ENCODE measurements at regions not wholly inside any gene's neighbourhood (a gene's known extent, or its start where the extent isn't known, plus 50 kb on each side); places are given as distances from the start of the nearest gene placed in this dataset.
"Not testable (repeated sequence)": the region's sequence is repeated elsewhere in the genome, so short reads cannot be mapped to it uniquely, and the experiment has no call there.

GRCh38 chr2:194054313-194054712 is 1602.7 kb upstream of the SLC39A10 start:
- no peaks in the 10 kb centered on the region for H3K4me1 ChIP-seq (ENCODE audit: control insufficient read depth in 3 of 3, insufficient read depth in 2 of 3, low read depth in 1 of 3, low read length in 2 of 3)
- no peak overlapping the region for H3K4me3 ChIP-seq (ENCODE audit: low read depth in 1 of 3, low read length in 3 of 3)
- no peaks in the 10 kb centered on the region for H3K27me3 ChIP-seq (ENCODE audit: control insufficient read depth in 3 of 3, insufficient read depth in 3 of 3, low read length in 3 of 3)
- FAIRE-seq = no peak
- H3K27ac ChIP-seq (ENCODE audit: low read depth in 1 of 3, low read length in 2 of 3) = no peak overlapping the region
- H3K36me3 ChIP-seq (ENCODE audit: control insufficient read depth in 3 of 3, insufficient read depth in 2 of 3, low read depth in 1 of 3, low read length in 3 of 3) = no peaks in the 10 kb centered on the region
- H3K9me3 ChIP-seq (ENCODE audit: control insufficient read depth in 2 of 2, insufficient read depth in 1 of 2, low read depth in 1 of 2, low read length in 1 of 2) = peaks cover 0 to 3% of the 10 kb centered on the region in 2 donors
- DNase-seq = no peak

- DNase-seq = no peak
- no peaks in the 10 kb centered on the region for H3K27me3 ChIP-seq (ENCODE audit: control insufficient read depth in 3 of 3, insufficient read depth in 3 of 3, low read length in 3 of 3)
- H3K36me3 ChIP-seq (ENCODE audit: control insufficient read depth in 3 of 3, insufficient read depth in 2 of 3, low read depth in 1 of 3, low read length in 3 of 3) = no peaks in the 10 kb centered on the region
- no peaks in the 10 kb centered on the region for H3K4me1 ChIP-seq (ENCODE audit: control insufficient read depth in 3 of 3, insufficient read depth in 2 of 3, low read depth in 1 of 3, low read length in 2 of 3)
- WGBS, 3 donors = 57 to 76% (median 73%) methylated on average over 1 of the region's 1 CpG
- H3K27ac ChIP-seq (ENCODE audit: low read depth in 1 of 3, low read length in 2 of 3) = no peak overlapping the region
- H3K4me3 ChIP-seq (ENCODE audit: low read depth in 1 of 3, low read length in 3 of 3) = no peak overlapping the region
- peaks cover 1 to 10% of the 10 kb centered on the region in 2 donors for H3K9me3 ChIP-seq (ENCODE audit: control insufficient read depth in 2 of 2, insufficient read depth in 1 of 2, low read depth in 1 of 2, low read length in 1 of 2)
- FAIRE-seq = no peak
Observed at GRCh38 chr2:194044321-194044720, 1612.7 kb upstream of the SLC39A10 start.

GRCh38 chr2:194021130-194021529 is 1635.9 kb upstream of the SLC39A10 start:
- H3K4me1 ChIP-seq (ENCODE audit: control insufficient read depth in 3 of 3, insufficient read depth in 2 of 3, low read depth in 1 of 3, low read length in 2 of 3); DNase-seq; H3K27ac ChIP-seq (ENCODE audit: low read depth in 1 of 3, low read length in 2 of 3); H3K27me3 ChIP-seq (ENCODE audit: control insufficient read depth in 3 of 3, insufficient read depth in 3 of 3, low read length in 3 of 3); FAIRE-seq; H3K36me3 ChIP-seq (ENCODE audit: control insufficient read depth in 3 of 3, insufficient read depth in 2 of 3, low read depth in 1 of 3, low read length in 3 of 3); H3K4me3 ChIP-seq (ENCODE audit: low read depth in 1 of 3, low read length in 3 of 3): not testable (repeated sequence)
- 91 to 93% (median 91%) methylated on average over 5 of the region's 5 CpGs for WGBS, 3 donors
- H3K9me3 ChIP-seq (ENCODE audit: control insufficient read depth in 2 of 2, insufficient read depth in 1 of 2, low read depth in 1 of 2, low read length in 1 of 2) = peaks cover 0 to 30% of the 10 kb centered on the region in 2 donors

GRCh38 chr2:194020155-194020554 is 1636.9 kb upstream of the SLC39A10 start:
- FAIRE-seq = no peak
- H3K9me3 ChIP-seq (ENCODE audit: control insufficient read depth in 2 of 2, insufficient read depth in 1 of 2, low read depth in 1 of 2, low read length in 1 of 2) = peaks cover 0 to 30% of the 10 kb centered on the region in 2 donors
- H3K27me3 ChIP-seq (ENCODE audit: control insufficient read depth in 3 of 3, insufficient read depth in 3 of 3, low read length in 3 of 3) = no peaks in the 10 kb centered on the region
- DNase-seq = no peak
- H3K4me3 ChIP-seq (ENCODE audit: low read depth in 1 of 3, low read length in 3 of 3) = no peak overlapping the region
- WGBS, 3 donors = 95 to 96% (median 95%) methylated on average over 21 of the region's 21 CpGs
- no peaks in the 10 kb centered on the region for H3K36me3 ChIP-seq (ENCODE audit: control insufficient read depth in 3 of 3, insufficient read depth in 2 of 3, low read depth in 1 of 3, low read length in 3 of 3)
- H3K4me1 ChIP-seq (ENCODE audit: control insufficient read depth in 3 of 3, insufficient read depth in 2 of 3, low read depth in 1 of 3, low read length in 2 of 3) = no peaks in the 10 kb centered on the region
- no peak overlapping the region for H3K27ac ChIP-seq (ENCODE audit: low read depth in 1 of 3, low read length in 2 of 3)

GRCh38 chr2:194015751-194016150 is 1641.3 kb upstream of the SLC39A10 start:
- Histone ChIP-seq H3K27ac (ENCODE audit: low read depth in 1 of 3, low read length in 2 of 3) (no peak overlapping the region), H3K27me3 (ENCODE audit: control insufficient read depth in 3 of 3, insufficient read depth in 3 of 3, low read length in 3 of 3) (no peaks in the 10 kb centered on the region), H3K36me3 (ENCODE audit: control insufficient read depth in 3 of 3, insufficient read depth in 2 of 3, low read depth in 1 of 3, low read length in 3 of 3) (no peaks in the 10 kb centered on the region), H3K4me3 (ENCODE audit: low read depth in 1 of 3, low read length in 3 of 3) (no peak overlapping the region), H3K9me3 (ENCODE audit: control insufficient read depth in 2 of 2, insufficient read depth in 1 of 2, low read depth in 1 of 2, low read length in 1 of 2) (peaks cover 0 to 10% of the 10 kb centered on the region in 2 donors), H3K4me1 (ENCODE audit: control insufficient read depth in 3 of 3, insufficient read depth in 2 of 3, low read depth in 1 of 3, low read length in 2 of 3) (no peaks in the 10 kb centered on the region)
- no peak for FAIRE-seq
- no peak for DNase-seq

- FAIRE-seq (no peak), DNase-seq (no peak)
- Histone ChIP-seq H3K4me1 (ENCODE audit: control insufficient read depth in 3 of 3, insufficient read depth in 2 of 3, low read depth in 1 of 3, low read length in 2 of 3) (no peaks in the 10 kb centered on the region), H3K36me3 (ENCODE audit: control insufficient read depth in 3 of 3, insufficient read depth in 2 of 3, low read depth in 1 of 3, low read length in 3 of 3) (no peaks in the 10 kb centered on the region), H3K27ac (ENCODE audit: low read depth in 1 of 3, low read length in 2 of 3) (no peak overlapping the region), H3K27me3 (ENCODE audit: control insufficient read depth in 3 of 3, insufficient read depth in 3 of 3, low read length in 3 of 3) (no peaks in the 10 kb centered on the region), H3K4me3 (ENCODE audit: low read depth in 1 of 3, low read length in 3 of 3) (no peak overlapping the region), H3K9me3 (ENCODE audit: control insufficient read depth in 2 of 2, insufficient read depth in 1 of 2, low read depth in 1 of 2, low read length in 1 of 2) (no peaks in the 10 kb centered on the region)
- 39 to 65% (median 44%) methylated on average over 2 of the region's 2 CpGs for WGBS, 3 donors
Observed at GRCh38 chr2:194014639-194015038, 1642.4 kb upstream of the SLC39A10 start.

GRCh38 chr2:194004590-194005206 is 1652.3 kb upstream of the SLC39A10 start:
- 77 to 88% (median 87%) methylated on average over 2 of the region's 2 CpGs for WGBS, 3 donors
- H3K27ac ChIP-seq (ENCODE audit: low read depth in 1 of 3, low read length in 2 of 3) = no peak overlapping the region
- H3K4me1 ChIP-seq (ENCODE audit: control insufficient read depth in 3 of 3, insufficient read depth in 2 of 3, low read depth in 1 of 3, low read length in 2 of 3) = no peaks in the 10 kb centered on the region
- no peaks in the 10 kb centered on the region for H3K36me3 ChIP-seq (ENCODE audit: control insufficient read depth in 3 of 3, insufficient read depth in 2 of 3, low read depth in 1 of 3, low read length in 3 of 3)
- no peak overlapping the region for H3K4me3 ChIP-seq (ENCODE audit: low read depth in 1 of 3, low read length in 3 of 3)
- DNase-seq (no peak), FAIRE-seq (no peak)
- H3K9me3 ChIP-seq (ENCODE audit: control insufficient read depth in 2 of 2, insufficient read depth in 1 of 2, low read depth in 1 of 2, low read length in 1 of 2) = peaks cover 0 to 18% of the 10 kb centered on the region in 2 donors
- H3K27me3 ChIP-seq (ENCODE audit: control insufficient read depth in 3 of 3, insufficient read depth in 3 of 3, low read length in 3 of 3) = no peaks in the 10 kb centered on the region

- DNase-seq (no peak), FAIRE-seq (no peak)
- Histone ChIP-seq H3K4me3 (ENCODE audit: low read depth in 1 of 3, low read length in 3 of 3) (no peak overlapping the region), H3K9me3 (ENCODE audit: control insufficient read depth in 2 of 2, insufficient read depth in 1 of 2, low read depth in 1 of 2, low read length in 1 of 2) (peaks cover 0 to 16% of the 10 kb centered on the region in 2 donors), H3K36me3 (ENCODE audit: control insufficient read depth in 3 of 3, insufficient read depth in 2 of 3, low read depth in 1 of 3, low read length in 3 of 3) (no peaks in the 10 kb centered on the region), H3K27me3 (ENCODE audit: control insufficient read depth in 3 of 3, insufficient read depth in 3 of 3, low read length in 3 of 3) (no peaks in the 10 kb centered on the region), H3K4me1 (ENCODE audit: control insufficient read depth in 3 of 3, insufficient read depth in 2 of 3, low read depth in 1 of 3, low read length in 2 of 3) (no peaks in the 10 kb centered on the region), H3K27ac (ENCODE audit: low read depth in 1 of 3, low read length in 2 of 3) (no peak overlapping the region)
- 65 to 76% (median 70%) methylated on average over 2 of the region's 2 CpGs for WGBS, 3 donors
Observed at GRCh38 chr2:194003911-194004310, 1653.1 kb upstream of the SLC39A10 start.

GRCh38 chr2:194002699-194003368 is 1654.2 kb upstream of the SLC39A10 start:
- FAIRE-seq (no peak), DNase-seq (no peak)
- Histone ChIP-seq H3K4me3 (ENCODE audit: low read depth in 1 of 3, low read length in 3 of 3) (no peak overlapping the region), H3K36me3 (ENCODE audit: control insufficient read depth in 3 of 3, insufficient read depth in 2 of 3, low read depth in 1 of 3, low read length in 3 of 3) (no peaks in the 10 kb centered on the region), H3K27ac (ENCODE audit: low read depth in 1 of 3, low read length in 2 of 3) (no peak overlapping the region), H3K4me1 (ENCODE audit: control insufficient read depth in 3 of 3, insufficient read depth in 2 of 3, low read depth in 1 of 3, low read length in 2 of 3) (no peaks in the 10 kb centered on the region), H3K27me3 (ENCODE audit: control insufficient read depth in 3 of 3, insufficient read depth in 3 of 3, low read length in 3 of 3) (no peaks in the 10 kb centered on the region), H3K9me3 (ENCODE audit: control insufficient read depth in 2 of 2, insufficient read depth in 1 of 2, low read depth in 1 of 2, low read length in 1 of 2) (peaks cover 0 to 11% of the 10 kb centered on the region in 2 donors)
- WGBS, 3 donors = 78 to 84% (median 82%) methylated on average over 23 of the region's 23 CpGs

Measured in small intestine (tissue), 7 donors.